C4-2B (cell line): ENCODE measurements at regions not wholly inside any gene's neighbourhood (a gene's known extent, or its start where the extent isn't known, plus 50 kb on each side); places are given as distances from the start of the nearest gene placed in this dataset.

ENCODE experiments used
- H3K27ac ChIP-seq: fragments of 450-650 bp; 2 replicates; pipeline ENCODE4 v1.5.1; 2017
- ZFX ChIP-seq: fragments of 450-650 bp; IDR thresholded peaks from 2 replicates; pipeline ENCODE4 v1.6.1; 2017
- TF ChIP-seq, protein P1 (sequence below): fragments of 450-650 bp; conservative IDR thresholded peaks from 2 replicates; pipeline ENCODE4 v1.5.1; 2017; ENCODE audit warnings: mild to moderate bottlenecking

DNA sequence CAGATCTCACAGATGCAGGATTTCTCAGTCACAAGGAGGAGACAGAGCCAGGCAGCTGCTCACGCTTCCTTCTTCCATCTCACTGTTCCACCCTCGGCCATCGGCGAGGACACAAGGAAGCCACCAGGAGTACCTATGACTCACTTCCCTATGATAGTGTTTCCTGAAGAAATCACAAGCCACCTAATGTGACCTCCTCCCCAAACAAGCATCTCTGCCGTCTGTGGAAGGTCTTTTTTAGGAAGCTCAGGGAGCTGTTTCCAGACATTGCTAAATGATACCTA, 672.7 kb downstream of the TBC1D22A start:
- no peak overlapping the region for H3K27ac ChIP-seq
- TF ChIP-seq ZFX = no peak
- TF ChIP-seq, protein P1, sequence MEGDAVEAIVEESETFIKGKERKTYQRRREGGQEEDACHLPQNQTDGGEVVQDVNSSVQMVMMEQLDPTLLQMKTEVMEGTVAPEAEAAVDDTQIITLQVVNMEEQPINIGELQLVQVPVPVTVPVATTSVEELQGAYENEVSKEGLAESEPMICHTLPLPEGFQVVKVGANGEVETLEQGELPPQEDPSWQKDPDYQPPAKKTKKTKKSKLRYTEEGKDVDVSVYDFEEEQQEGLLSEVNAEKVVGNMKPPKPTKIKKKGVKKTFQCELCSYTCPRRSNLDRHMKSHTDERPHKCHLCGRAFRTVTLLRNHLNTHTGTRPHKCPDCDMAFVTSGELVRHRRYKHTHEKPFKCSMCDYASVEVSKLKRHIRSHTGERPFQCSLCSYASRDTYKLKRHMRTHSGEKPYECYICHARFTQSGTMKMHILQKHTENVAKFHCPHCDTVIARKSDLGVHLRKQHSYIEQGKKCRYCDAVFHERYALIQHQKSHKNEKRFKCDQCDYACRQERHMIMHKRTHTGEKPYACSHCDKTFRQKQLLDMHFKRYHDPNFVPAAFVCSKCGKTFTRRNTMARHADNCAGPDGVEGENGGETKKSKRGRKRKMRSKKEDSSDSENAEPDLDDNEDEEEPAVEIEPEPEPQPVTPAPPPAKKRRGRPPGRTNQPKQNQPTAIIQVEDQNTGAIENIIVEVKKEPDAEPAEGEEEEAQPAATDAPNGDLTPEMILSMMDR = no peak

GRCh38 chr22:47434336-47435203, 672.1 kb downstream of the TBC1D22A start:
- TF ChIP-seq ZFX = no peak
- TF ChIP-seq, protein P1 = 0 out of 2 replicates have a peak, but pooled peaks have one; percentile 15
- no peak overlapping the region for H3K27ac ChIP-seq

GRCh38 chr22:47433627-47434026, 671.2 kb downstream of the TBC1D22A start:
- TF ChIP-seq, protein P1 = no peak
- TF ChIP-seq ZFX = no peak

DNA sequence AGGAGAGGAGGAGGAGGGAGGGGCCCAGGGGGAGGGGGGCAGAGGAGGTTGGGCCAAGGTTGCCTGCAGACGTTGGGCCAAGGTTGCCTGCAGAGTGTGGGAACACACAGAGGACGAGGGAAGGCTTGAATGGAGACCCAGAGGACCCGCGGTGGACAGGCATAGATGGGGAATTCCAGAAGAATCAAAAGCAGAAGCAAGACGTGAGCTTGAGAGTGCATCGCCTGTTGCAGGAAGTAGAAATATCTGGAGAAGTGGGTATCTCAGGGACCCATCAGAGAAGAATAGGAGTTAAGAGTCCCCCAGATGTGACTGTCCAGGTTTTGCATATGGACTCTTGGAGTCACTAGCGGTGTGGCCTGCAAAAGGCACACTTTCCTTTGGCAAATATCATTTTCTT, 670.2 kb downstream of the TBC1D22A start:
- H3K27ac ChIP-seq = no peak overlapping the region
- no peak for TF ChIP-seq ZFX
- TF ChIP-seq, protein P1 = no peak

More at GRCh38 chr22:47433627-47434026, 671.2 kb downstream of the TBC1D22A start:
- no peak overlapping the region for H3K27ac ChIP-seq

DNA sequence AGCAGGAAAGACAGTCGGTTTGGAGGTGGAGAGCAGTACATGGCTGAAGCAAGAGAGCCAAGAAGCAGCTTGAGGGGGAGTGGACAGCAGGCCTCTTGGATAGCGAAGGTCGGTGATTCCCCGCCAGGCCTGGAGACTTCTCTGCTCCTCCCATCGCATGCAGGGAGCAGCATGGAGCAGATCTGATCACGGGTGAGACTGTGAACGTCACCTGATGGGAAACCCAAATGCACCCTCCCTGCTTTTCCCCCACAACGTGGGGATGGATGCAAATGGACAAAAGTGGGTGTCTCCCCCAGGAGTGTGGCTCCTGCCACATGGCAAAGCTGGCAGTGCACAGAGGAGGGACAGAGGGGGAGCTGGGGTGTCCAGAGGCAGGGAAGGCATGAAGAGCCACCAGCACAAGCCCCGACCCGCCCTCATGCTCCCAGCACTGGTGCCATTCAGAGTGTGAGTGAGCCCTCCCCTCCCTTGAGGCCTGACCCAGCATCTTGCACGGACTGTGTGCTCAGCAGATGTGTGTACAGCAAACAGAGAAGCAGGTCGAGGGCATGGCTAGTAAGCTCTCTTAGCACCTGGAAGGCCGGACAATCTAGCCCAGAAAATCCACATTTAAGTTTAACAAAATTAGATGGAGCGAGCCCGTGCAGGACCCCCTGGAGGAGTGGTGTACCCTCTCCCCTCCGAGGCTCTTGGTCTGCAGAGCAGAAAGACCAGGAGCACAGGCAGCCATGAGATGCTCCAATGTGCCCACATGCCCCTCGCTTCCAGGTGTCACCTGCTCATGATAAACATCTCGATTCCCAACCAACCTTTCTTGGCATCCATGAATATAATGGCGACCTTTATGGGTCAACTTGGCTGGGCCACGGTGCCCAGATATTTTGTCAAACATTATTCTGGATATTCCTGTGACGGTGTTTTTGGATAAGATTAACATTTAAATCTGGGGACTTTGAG, 661.7 kb downstream of the TBC1D22A start:
- no peak overlapping the region for H3K27ac ChIP-seq
- TF ChIP-seq, protein P1 = no peak
- TF ChIP-seq ZFX = no peak

DNA sequence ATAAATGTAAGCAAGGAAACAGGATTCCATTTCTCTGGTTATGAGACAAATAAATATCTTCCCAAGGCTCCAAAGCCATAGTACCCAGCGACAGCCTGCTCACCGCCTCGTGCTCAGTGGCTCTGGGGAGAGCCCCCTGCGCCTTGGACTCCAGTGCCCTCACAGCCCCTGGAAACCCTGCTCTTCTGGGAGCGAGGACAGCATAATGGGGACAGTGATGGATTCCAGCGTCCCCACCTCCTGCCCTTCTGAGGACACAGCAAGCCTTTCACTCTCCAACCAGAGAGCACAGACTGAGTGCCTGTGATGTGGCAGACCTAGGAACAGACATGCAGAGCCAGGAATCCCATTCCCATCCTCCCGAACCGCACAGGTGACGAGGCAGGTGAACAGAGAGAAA, 660.8 kb downstream of the TBC1D22A start:
- TF ChIP-seq, protein P1 = no peak
- TF ChIP-seq ZFX = no peak

DNA sequence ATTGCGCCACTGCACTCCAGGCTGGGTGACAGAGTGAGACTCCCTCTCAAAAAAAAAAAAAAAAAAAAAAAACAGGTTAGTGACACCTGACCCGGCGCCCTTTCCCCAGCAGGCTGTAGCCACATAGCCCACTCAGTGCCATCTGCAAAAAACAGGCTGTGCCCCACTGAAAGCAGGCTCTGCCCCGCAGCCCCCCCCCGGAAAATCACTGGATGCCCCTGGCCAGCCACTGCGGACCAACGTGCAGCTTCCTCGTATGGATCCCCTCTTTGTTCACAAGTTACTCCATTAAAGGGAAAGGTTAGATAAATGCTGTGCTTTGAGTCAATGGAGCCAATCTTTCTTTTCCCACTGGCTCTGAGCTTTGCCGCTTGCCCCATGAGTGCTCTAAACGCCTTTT, 660.3 kb downstream of the TBC1D22A start:
- TF ChIP-seq, protein P1 = no peak
- TF ChIP-seq ZFX = no peak
- no peak overlapping the region for H3K27ac ChIP-seq

More for the DNA sequence above, 660.8 kb downstream of the TBC1D22A start:
- H3K27ac ChIP-seq = no peak overlapping the region
